Ovary (tissue), 3 donors: ENCODE measurements at regions not wholly inside any gene's neighbourhood (a gene's known extent, or its start where the extent isn't known, plus 50 kb on each side); places are given as distances from the start of the nearest gene placed in this dataset.

Source experiments
- POLR2A ChIP-seq: fragments of 450-650 bp; IDR thresholded peaks from one replicate; pipeline ENCODE4 v1.6.1; 2017; ENCODE audit warnings: antibody characterized with exemption, mild to moderate bottlenecking, moderate library complexity
- TF ChIP-seq, protein P1 (sequence below), 3 donors: fragments of 450-650 bp in 2 of 3; fragments of 200-600 bp in 1 of 3; IDR thresholded peaks; one replicate each; pipeline versions ENCODE4 v1.5.1 to v1.8.0; 2016 to 2022; ENCODE audit warnings: antibody characterized with exemption in 3 of 3, mild to moderate bottlenecking in 1 of 3
- donor health status: DM: no; HTN: no; CAD: no.

DNA sequence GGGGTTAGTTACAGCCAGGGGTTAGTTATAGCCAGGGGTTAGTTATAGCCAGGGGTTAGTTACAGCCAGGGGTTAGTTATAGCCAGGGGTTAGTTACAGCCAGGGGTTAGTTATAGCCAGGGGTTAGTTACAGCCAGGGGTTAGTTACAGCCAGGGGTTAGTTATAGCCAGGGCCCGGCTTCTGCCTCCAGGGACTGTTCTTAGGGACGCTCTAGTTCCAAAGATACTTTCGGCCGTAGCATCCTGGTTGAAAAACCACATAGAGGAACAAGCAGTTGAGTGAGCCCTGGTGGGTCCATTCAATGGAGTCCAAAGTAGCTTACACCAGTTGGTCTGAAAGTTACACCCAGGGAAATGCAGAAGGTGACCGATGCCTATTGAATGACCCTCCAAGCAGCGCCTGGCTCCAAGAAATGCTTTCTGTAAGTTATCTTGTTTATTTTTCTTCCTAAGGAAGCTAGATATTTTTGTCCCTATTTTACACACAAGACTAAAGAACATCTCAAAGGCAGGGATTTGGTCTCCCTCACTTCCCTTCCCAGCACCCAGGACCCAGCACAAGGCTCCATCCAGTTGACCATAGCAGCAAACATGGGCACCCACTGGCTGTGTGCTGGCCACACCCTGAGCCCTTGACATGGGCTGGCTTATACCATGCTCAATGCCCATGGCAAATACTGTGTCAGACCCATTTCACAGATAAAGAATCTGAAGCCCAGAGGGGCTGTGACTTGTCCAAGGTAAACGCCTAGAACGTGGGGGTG, 49.7 kb upstream of the SHISAL1 start:
- TF ChIP-seq, protein P1, sequence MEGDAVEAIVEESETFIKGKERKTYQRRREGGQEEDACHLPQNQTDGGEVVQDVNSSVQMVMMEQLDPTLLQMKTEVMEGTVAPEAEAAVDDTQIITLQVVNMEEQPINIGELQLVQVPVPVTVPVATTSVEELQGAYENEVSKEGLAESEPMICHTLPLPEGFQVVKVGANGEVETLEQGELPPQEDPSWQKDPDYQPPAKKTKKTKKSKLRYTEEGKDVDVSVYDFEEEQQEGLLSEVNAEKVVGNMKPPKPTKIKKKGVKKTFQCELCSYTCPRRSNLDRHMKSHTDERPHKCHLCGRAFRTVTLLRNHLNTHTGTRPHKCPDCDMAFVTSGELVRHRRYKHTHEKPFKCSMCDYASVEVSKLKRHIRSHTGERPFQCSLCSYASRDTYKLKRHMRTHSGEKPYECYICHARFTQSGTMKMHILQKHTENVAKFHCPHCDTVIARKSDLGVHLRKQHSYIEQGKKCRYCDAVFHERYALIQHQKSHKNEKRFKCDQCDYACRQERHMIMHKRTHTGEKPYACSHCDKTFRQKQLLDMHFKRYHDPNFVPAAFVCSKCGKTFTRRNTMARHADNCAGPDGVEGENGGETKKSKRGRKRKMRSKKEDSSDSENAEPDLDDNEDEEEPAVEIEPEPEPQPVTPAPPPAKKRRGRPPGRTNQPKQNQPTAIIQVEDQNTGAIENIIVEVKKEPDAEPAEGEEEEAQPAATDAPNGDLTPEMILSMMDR (IDR thresholded peaks at IDR 0.05) = no peak
- TF ChIP-seq POLR2A = no peak
